Neural cell (in vitro differentiated cells): ENCODE measurements at regions not wholly inside any gene's neighbourhood (a gene's known extent, or its start where the extent isn't known, plus 50 kb on each side); places are given as distances from the start of the nearest gene placed in this dataset.

Experiments
- H2AFZ ChIP-seq: fragments of 200-600, 300-800 bp; sonication (generic), shearing (Covaris generic); 2 replicates; pipeline ENCODE4 v1.6.0; 2014; ENCODE audit warnings: low read depth, mild to moderate bottlenecking, antibody characterized with exemption, low read length, moderate library complexity
- H3F3A ChIP-seq: fragments of 200-600 bp; shearing (Covaris generic); 2 replicates; pipeline ENCODE4 v1.6.1; 2016; ENCODE audit warnings: mild to moderate bottlenecking, moderate library complexity, mixed read lengths, antibody characterized with exemption, low read length; ENCODE audit not compliant: insufficient read depth, poor library complexity, severe bottlenecking
- H3K27ac ChIP-seq: fragments of 200-600, 300-800 bp; sonication (generic), shearing (Covaris generic); 2 replicates; pipeline ENCODE4 v1.5.1; 2014; ENCODE audit warnings: mild to moderate bottlenecking, low read length, moderate library complexity
- H3K27me3 ChIP-seq: fragments of 300-800, 200-600 bp; sonication (generic), shearing (Covaris generic); 2 replicates; pipeline ENCODE4 v1.6.0; 2014; ENCODE audit warnings: mild to moderate bottlenecking, low read depth, low read length, moderate library complexity; ENCODE audit not compliant: insufficient read depth
- H3K36me3 ChIP-seq: fragments of 300-800, 200-600 bp; sonication (generic), shearing (Covaris generic); 2 replicates; pipeline ENCODE4 v1.5.1; 2014; ENCODE audit warnings: mild to moderate bottlenecking, antibody characterized with exemption, low read length, moderate library complexity; ENCODE audit not compliant: insufficient read depth
- H3K4me2 ChIP-seq: fragments of 300-800, 200-600 bp; sonication (generic), shearing (Covaris generic); 2 replicates; pipeline ENCODE4 v1.6.0; 2014; ENCODE audit warnings: mild to moderate bottlenecking, low read length
- H3K4me3 ChIP-seq: fragments of 300-800, 200-600 bp; sonication (generic), shearing (Covaris generic); 2 replicates; pipeline ENCODE4 v1.5.1; 2014; ENCODE audit warnings: mild to moderate bottlenecking, low read length, moderate library complexity
- H3K79me2 ChIP-seq: fragments of 200-600 bp; shearing (Covaris generic); replicated peaks from 2 replicates; pipeline ENCODE4 v1.6.0; 2014; ENCODE audit warnings: mild to moderate bottlenecking, low read length, moderate library complexity; ENCODE audit not compliant: insufficient read depth
- H3K9ac ChIP-seq: fragments of 300-800, 200-600 bp; sonication (generic), shearing (Covaris generic); 2 replicates; pipeline ENCODE4 v1.6.1; 2016; ENCODE audit warnings: mild to moderate bottlenecking, low read length, mixed read lengths
- H3K9me2 ChIP-seq: fragments of 200-600 bp; shearing (Covaris generic); 2 replicates; pipeline ENCODE4 v1.6.1; 2016; ENCODE audit warnings: mild to moderate bottlenecking, low read length, mixed read lengths; ENCODE audit not compliant: insufficient read depth
- H3K9me3 ChIP-seq: fragments of 200-600, 300-800 bp; sonication (generic), shearing (Covaris generic); 2 replicates; pipeline ENCODE4 v1.6.1; 2016; ENCODE audit warnings: mild to moderate bottlenecking, mixed run types, low read length, moderate library complexity, mixed read lengths
- H4K20me1 ChIP-seq: fragments of 200-600 bp; shearing (Covaris generic); 2 replicates; pipeline ENCODE4 v1.6.1; 2016; ENCODE audit warnings: mild to moderate bottlenecking, mixed run types; ENCODE audit not compliant: insufficient read depth
- EP300 ChIP-seq: fragments of 450-650 bp; conservative IDR thresholded peaks from 2 replicates; pipeline ENCODE4 v1.6.1; 2014; ENCODE audit warnings: antibody characterized with exemption, mild to moderate bottlenecking, moderate library complexity; ENCODE audit not compliant: poor library complexity, severe bottlenecking
- EZH2 ChIP-seq: fragments of 200-600, 300-800 bp; shearing (Covaris generic), sonication (generic); IDR thresholded peaks from 2 replicates; pipeline ENCODE4 v1.6.1; 2014; ENCODE audit warnings: antibody characterized with exemption, low read length, borderline replicate concordance, mild to moderate bottlenecking; ENCODE audit not compliant: insufficient read depth, poor library complexity, severe bottlenecking
- MXI1 ChIP-seq: fragments of 450-650 bp; conservative IDR thresholded peaks from 2 replicates; pipeline ENCODE4 v1.6.1; 2014; ENCODE audit warnings: antibody characterized with exemption, mild to moderate bottlenecking; ENCODE audit not compliant: poor library complexity, severe bottlenecking
- POLR2AphosphoS5 ChIP-seq: IDR thresholded peaks from 2 replicates; pipeline ENCODE4 v1.6.1; 2012
- RAD21 ChIP-seq: fragments of 450-650 bp; conservative IDR thresholded peaks from 2 replicates; pipeline ENCODE4 v1.6.1; 2014; ENCODE audit warnings: antibody characterized with exemption, mild to moderate bottlenecking, moderate library complexity
- SMC3 ChIP-seq: fragments of 450-650 bp; conservative IDR thresholded peaks from 2 replicates; pipeline ENCODE4 v1.6.1; 2014; ENCODE audit warnings: antibody characterized with exemption, mild to moderate bottlenecking, moderate library complexity; ENCODE audit not compliant: poor library complexity
- TAF1 ChIP-seq: IDR thresholded peaks from 2 replicates; pipeline ENCODE4 v1.6.1; 2012; ENCODE audit warnings: low read depth
- TF ChIP-seq, protein P1 (sequence below): fragments of 450-650 bp; IDR thresholded peaks from 2 replicates; pipeline ENCODE4 v1.5.1; 2014; ENCODE audit warnings: antibody characterized with exemption, mild to moderate bottlenecking, moderate library complexity; ENCODE audit not compliant: poor library complexity, severe bottlenecking
- TF ChIP-seq, protein P2 (sequence below): IDR thresholded peaks from 2 replicates; pipeline ENCODE4 v1.6.1; 2012; ENCODE audit warnings: borderline replicate concordance

DNA sequence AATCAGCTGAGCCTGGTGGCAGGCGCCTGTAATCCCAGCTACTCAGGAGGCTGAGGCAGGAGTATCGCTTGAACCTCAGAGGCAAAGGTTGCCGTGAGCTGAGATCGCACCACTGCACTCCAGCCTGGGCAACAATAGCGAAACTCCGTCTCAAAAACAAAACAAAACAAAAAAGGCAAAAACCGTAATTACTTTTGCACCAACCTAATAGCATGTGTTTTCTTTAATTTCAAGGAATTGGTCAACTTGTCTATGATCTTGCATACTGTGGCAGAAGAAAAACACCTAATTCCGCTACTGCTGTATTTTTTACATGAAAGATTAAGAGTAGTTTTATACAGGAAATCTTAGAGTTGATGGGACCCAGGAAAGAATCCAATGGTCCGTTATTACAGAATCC is 241.2 kb downstream of the COL4A1 start:
- Histone ChIP-seq H3K27me3 (no peaks in the 10 kb centered on the region), H3K9me2 (no peaks in the 10 kb centered on the region), H3K79me2 (no peaks in the 10 kb centered on the region), H3K4me3 (no peak overlapping the region), H3F3A (no peaks in the 10 kb centered on the region), H3K9me3 (no peaks in the 10 kb centered on the region), H3K9ac (no peak overlapping the region), H3K36me3 (no peaks in the 10 kb centered on the region), H3K4me2 (no peak overlapping the region), H3K27ac (no peak overlapping the region), H2AFZ (no peak overlapping the region), H4K20me1 (no peaks in the 10 kb centered on the region)
- TF ChIP-seq POLR2AphosphoS5 = no peak
- TF ChIP-seq RAD21 = no peak
- no peak for TF ChIP-seq MXI1
- TF ChIP-seq, protein P1, sequence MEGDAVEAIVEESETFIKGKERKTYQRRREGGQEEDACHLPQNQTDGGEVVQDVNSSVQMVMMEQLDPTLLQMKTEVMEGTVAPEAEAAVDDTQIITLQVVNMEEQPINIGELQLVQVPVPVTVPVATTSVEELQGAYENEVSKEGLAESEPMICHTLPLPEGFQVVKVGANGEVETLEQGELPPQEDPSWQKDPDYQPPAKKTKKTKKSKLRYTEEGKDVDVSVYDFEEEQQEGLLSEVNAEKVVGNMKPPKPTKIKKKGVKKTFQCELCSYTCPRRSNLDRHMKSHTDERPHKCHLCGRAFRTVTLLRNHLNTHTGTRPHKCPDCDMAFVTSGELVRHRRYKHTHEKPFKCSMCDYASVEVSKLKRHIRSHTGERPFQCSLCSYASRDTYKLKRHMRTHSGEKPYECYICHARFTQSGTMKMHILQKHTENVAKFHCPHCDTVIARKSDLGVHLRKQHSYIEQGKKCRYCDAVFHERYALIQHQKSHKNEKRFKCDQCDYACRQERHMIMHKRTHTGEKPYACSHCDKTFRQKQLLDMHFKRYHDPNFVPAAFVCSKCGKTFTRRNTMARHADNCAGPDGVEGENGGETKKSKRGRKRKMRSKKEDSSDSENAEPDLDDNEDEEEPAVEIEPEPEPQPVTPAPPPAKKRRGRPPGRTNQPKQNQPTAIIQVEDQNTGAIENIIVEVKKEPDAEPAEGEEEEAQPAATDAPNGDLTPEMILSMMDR = no peak
- no peak for TF ChIP-seq SMC3
- TF ChIP-seq EZH2 = no peak
- TF ChIP-seq EP300 = no peak
- TF ChIP-seq TAF1 = no peak
- TF ChIP-seq, protein P2, sequence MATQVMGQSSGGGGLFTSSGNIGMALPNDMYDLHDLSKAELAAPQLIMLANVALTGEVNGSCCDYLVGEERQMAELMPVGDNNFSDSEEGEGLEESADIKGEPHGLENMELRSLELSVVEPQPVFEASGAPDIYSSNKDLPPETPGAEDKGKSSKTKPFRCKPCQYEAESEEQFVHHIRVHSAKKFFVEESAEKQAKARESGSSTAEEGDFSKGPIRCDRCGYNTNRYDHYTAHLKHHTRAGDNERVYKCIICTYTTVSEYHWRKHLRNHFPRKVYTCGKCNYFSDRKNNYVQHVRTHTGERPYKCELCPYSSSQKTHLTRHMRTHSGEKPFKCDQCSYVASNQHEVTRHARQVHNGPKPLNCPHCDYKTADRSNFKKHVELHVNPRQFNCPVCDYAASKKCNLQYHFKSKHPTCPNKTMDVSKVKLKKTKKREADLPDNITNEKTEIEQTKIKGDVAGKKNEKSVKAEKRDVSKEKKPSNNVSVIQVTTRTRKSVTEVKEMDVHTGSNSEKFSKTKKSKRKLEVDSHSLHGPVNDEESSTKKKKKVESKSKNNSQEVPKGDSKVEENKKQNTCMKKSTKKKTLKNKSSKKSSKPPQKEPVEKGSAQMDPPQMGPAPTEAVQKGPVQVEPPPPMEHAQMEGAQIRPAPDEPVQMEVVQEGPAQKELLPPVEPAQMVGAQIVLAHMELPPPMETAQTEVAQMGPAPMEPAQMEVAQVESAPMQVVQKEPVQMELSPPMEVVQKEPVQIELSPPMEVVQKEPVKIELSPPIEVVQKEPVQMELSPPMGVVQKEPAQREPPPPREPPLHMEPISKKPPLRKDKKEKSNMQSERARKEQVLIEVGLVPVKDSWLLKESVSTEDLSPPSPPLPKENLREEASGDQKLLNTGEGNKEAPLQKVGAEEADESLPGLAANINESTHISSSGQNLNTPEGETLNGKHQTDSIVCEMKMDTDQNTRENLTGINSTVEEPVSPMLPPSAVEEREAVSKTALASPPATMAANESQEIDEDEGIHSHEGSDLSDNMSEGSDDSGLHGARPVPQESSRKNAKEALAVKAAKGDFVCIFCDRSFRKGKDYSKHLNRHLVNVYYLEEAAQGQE = no peak

DNA sequence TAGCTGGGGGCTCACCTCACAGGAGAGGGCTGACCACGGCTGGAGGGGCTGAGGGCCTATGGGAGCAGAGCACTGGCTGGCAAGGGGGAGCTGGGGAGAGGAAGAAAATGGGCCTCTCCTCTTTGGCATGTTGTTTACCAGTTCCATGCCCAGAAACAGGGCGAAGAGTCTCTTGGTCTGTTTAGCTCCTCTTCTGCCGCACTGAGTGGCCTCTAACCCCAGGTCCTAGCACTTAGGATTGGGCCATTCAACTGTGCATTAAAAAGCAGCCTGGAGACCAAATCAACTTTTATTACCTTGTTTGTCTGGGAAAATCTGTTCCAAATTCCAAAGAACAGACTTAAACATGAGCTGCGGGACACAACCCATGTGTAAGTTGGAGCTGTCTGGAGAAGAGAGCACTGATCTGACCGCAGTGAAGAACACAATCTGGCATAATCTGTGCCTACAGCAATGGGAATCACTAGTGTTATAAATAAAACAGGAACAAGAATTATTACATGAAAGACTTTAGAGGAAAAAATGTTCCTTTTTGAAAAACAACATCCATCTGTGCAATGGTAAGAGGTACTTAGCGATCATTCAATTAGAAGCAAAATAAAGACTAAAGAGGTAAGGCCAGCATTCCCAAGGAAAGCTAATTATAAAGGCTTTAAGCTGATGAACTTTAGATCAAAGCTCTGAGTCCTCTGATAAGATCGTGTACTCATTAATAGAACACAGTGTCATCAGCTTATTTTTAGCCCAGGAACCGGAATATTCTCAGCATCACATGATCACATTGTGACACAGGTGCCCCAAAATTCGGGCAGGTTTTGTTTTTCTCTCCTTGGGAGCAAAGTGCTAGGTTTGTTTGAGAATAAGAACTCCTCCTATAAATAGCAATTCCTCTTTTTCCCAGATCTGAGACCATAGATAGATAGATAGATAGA is 243.2 kb downstream of the COL4A1 start:
- H3K36me3 ChIP-seq = no peaks in the 10 kb centered on the region
- H3K4me2 ChIP-seq = no peak overlapping the region
- H3K9me2 ChIP-seq = no peaks in the 10 kb centered on the region
- no peak overlapping the region for H3K27ac ChIP-seq
- H3K27me3 ChIP-seq = no peaks in the 10 kb centered on the region
- no peak overlapping the region for H2AFZ ChIP-seq
- no peaks in the 10 kb centered on the region for H3K79me2 ChIP-seq
- H3K9me3 ChIP-seq = no peaks in the 10 kb centered on the region
- H3F3A ChIP-seq = no peaks in the 10 kb centered on the region
- no peak overlapping the region for H3K4me3 ChIP-seq
- TF ChIP-seq EZH2 (no peak), POLR2AphosphoS5 (no peak), SMC3 (no peak), MXI1 (no peak), EP300 (no peak), RAD21 (no peak), TAF1 (no peak)
- TF ChIP-seq, protein P1 = no peak
- TF ChIP-seq, protein P2 = no peak
- no peak overlapping the region for H3K9ac ChIP-seq
- H4K20me1 ChIP-seq = no peaks in the 10 kb centered on the region
